ENCODE measurements at regions not wholly inside any gene's neighbourhood (a gene's known extent, or its start where the extent isn't known, plus 50 kb on each side); places are given as distances from the start of the nearest gene placed in this dataset.

DNA sequence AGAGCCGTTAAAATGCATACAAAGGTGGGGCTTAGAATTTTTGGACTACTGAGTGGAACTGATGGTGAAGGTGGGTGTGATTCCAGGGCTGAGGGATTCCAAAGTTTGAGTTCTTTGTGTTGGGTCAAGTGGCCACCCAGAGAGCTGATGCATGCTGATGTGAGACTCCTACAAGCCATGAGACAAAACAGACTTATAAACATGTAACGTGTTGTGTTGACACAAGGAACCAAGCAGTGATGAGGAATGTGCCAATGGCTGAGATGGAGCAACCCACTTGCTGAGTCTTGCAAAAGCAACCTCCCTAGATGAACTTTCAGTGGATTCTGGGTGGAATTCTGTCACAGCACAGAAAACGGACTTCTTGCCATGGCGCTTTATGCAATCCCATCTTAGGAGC is 289.0 kb downstream of the TLE3 start:
- ATAC-seq = no peak

DNA sequence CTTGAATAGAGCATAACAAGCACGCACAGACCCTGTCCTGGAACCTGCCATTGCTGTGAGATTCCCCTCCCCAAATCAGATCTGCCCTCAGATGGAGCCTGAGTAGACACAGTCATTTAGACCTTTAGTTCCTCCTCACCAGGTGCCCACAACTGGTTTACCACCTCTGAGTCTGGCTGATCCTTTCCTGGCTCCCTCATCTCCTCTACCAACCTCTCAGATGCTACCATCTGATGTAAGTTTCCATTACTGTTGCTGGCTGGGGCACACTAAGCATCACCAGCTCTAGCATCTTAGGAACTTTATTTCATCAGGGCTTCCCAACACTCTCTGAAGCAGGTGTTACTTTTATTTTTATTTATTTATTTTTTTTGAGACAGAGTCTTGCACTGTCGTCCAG is 288.3 kb downstream of the TLE3 start:
- Mint-ChIP-seq H3K9me3 (no peaks in the 10 kb centered on the region), H3K4me3 (no peak overlapping the region), H3K27me3 (ENCODE audit: low read depth) (no peaks in the 10 kb centered on the region), H3K4me1 (peaks cover 22% of the 10 kb centered on the region), H3K27ac (no peak overlapping the region), H3K36me3 (no peaks in the 10 kb centered on the region)
- ChIA-PET POLR2A (no interaction called here), CTCF (no interaction called here)
- ATAC-seq (no peak), DNase-seq (ENCODE audit: low spot score) (no peak)
- TF ChIP-seq ESRRA (CRISPR knock-in tag; IDR thresholded peaks at IDR 0.05; ENCODE audit: borderline replicate concordance) (no peak), NR2C2 (CRISPR knock-in tag; IDR thresholded peaks at IDR 0.05) (no peak), ATF1 (CRISPR knock-in tag; IDR thresholded peaks at IDR 0.05) (no peak), NFYB (CRISPR knock-in tag; conservative IDR thresholded peaks at IDR 0.05; ENCODE audit: low read depth) (no peak), OVOL2 (CRISPR knock-in tag; IDR thresholded peaks at IDR 0.05; ENCODE audit: borderline replicate concordance) (no peak), SMAD3 (CRISPR knock-in tag; IDR thresholded peaks at IDR 0.05; ENCODE audit: borderline replicate concordance) (no peak), FOXK1 (CRISPR knock-in tag; IDR thresholded peaks at IDR 0.05) (no peak), ZNF423 (CRISPR knock-in tag; IDR thresholded peaks at IDR 0.05) (no peak), FOXP1 (CRISPR knock-in tag; IDR thresholded peaks at IDR 0.05; ENCODE audit: borderline replicate concordance) (no peak)
- TF ChIP-seq, protein P1, sequence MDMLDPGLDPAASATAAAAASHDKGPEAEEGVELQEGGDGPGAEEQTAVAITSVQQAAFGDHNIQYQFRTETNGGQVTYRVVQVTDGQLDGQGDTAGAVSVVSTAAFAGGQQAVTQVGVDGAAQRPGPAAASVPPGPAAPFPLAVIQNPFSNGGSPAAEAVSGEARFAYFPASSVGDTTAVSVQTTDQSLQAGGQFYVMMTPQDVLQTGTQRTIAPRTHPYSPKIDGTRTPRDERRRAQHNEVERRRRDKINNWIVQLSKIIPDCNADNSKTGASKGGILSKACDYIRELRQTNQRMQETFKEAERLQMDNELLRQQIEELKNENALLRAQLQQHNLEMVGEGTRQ (CRISPR knock-in tag; IDR thresholded peaks at IDR 0.05) = no peak
- TF ChIP-seq, protein P2, sequence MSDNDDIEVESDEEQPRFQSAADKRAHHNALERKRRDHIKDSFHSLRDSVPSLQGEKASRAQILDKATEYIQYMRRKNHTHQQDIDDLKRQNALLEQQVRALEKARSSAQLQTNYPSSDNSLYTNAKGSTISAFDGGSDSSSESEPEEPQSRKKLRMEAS (CRISPR knock-in tag; IDR thresholded peaks at IDR 0.05) = no peak
- TF ChIP-seq, protein P3, sequence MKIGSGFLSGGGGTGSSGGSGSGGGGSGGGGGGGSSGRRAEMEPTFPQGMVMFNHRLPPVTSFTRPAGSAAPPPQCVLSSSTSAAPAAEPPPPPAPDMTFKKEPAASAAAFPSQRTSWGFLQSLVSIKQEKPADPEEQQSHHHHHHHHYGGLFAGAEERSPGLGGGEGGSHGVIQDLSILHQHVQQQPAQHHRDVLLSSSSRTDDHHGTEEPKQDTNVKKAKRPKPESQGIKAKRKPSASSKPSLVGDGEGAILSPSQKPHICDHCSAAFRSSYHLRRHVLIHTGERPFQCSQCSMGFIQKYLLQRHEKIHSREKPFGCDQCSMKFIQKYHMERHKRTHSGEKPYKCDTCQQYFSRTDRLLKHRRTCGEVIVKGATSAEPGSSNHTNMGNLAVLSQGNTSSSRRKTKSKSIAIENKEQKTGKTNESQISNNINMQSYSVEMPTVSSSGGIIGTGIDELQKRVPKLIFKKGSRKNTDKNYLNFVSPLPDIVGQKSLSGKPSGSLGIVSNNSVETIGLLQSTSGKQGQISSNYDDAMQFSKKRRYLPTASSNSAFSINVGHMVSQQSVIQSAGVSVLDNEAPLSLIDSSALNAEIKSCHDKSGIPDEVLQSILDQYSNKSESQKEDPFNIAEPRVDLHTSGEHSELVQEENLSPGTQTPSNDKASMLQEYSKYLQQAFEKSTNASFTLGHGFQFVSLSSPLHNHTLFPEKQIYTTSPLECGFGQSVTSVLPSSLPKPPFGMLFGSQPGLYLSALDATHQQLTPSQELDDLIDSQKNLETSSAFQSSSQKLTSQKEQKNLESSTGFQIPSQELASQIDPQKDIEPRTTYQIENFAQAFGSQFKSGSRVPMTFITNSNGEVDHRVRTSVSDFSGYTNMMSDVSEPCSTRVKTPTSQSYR (CRISPR knock-in tag; IDR thresholded peaks at IDR 0.05) = no peak

More for the DNA sequence above, 289.0 kb downstream of the TLE3 start:
- H3K27ac Mint-ChIP-seq = no peak overlapping the region
- ChIA-PET POLR2A (no interaction called here), CTCF (interaction anchor here (0.7 kb wide), 1 partner anchor 12 kb away, joined by 3 read pairs; no protein-coding TSS in a partner anchor)
- no peaks in the 10 kb centered on the region for H3K27me3 Mint-ChIP-seq (ENCODE audit: low read depth)
- no peak for DNase-seq (ENCODE audit: low spot score)
- H3K4me1 Mint-ChIP-seq = peaks cover 19% of the 10 kb centered on the region
- no peaks in the 10 kb centered on the region for H3K9me3 Mint-ChIP-seq
- no peaks in the 10 kb centered on the region for H3K36me3 Mint-ChIP-seq
- H3K4me3 Mint-ChIP-seq = no peak overlapping the region
- TF ChIP-seq CBFB (CRISPR knock-in tag; IDR thresholded peaks at IDR 0.05; ENCODE audit: low read depth) = no peak
- TF ChIP-seq, protein P4, sequence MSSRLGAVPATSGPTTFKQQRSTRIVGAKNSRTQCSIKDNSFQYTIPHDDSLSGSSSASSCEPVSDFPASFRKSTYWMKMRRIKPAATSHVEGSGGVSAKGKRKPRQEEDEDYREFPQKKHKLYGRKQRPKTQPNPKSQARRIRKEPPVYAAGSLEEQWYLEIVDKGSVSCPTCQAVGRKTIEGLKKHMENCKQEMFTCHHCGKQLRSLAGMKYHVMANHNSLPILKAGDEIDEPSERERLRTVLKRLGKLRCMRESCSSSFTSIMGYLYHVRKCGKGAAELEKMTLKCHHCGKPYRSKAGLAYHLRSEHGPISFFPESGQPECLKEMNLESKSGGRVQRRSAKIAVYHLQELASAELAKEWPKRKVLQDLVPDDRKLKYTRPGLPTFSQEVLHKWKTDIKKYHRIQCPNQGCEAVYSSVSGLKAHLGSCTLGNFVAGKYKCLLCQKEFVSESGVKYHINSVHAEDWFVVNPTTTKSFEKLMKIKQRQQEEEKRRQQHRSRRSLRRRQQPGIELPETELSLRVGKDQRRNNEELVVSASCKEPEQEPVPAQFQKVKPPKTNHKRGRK (CRISPR knock-in tag; IDR thresholded peaks at IDR 0.05; ENCODE audit: borderline replicate concordance) = no peak
- TF ChIP-seq MXD4 (CRISPR knock-in tag; IDR thresholded peaks at IDR 0.05; ENCODE audit: borderline replicate concordance) = no peak
- no peak for TF ChIP-seq GRHL2 (CRISPR knock-in tag; IDR thresholded peaks at IDR 0.05; ENCODE audit: insufficient replicate concordance, severe bottlenecking)
- TF ChIP-seq, protein P5, sequence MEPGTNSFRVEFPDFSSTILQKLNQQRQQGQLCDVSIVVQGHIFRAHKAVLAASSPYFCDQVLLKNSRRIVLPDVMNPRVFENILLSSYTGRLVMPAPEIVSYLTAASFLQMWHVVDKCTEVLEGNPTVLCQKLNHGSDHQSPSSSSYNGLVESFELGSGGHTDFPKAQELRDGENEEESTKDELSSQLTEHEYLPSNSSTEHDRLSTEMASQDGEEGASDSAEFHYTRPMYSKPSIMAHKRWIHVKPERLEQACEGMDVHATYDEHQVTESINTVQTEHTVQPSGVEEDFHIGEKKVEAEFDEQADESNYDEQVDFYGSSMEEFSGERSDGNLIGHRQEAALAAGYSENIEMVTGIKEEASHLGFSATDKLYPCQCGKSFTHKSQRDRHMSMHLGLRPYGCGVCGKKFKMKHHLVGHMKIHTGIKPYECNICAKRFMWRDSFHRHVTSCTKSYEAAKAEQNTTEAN (CRISPR knock-in tag; IDR thresholded peaks at IDR 0.05) = no peak
- TF ChIP-seq RORB (CRISPR knock-in tag; IDR thresholded peaks at IDR 0.05) = no peak
- no peak for TF ChIP-seq TEAD1 (CRISPR knock-in tag; IDR thresholded peaks at IDR 0.05)
- no peak for TF ChIP-seq ETV6 (CRISPR knock-in tag; IDR thresholded peaks at IDR 0.05)
- TF ChIP-seq NFE2L1 (CRISPR knock-in tag; IDR thresholded peaks at IDR 0.05) = no peak
- TF ChIP-seq, protein P6, sequence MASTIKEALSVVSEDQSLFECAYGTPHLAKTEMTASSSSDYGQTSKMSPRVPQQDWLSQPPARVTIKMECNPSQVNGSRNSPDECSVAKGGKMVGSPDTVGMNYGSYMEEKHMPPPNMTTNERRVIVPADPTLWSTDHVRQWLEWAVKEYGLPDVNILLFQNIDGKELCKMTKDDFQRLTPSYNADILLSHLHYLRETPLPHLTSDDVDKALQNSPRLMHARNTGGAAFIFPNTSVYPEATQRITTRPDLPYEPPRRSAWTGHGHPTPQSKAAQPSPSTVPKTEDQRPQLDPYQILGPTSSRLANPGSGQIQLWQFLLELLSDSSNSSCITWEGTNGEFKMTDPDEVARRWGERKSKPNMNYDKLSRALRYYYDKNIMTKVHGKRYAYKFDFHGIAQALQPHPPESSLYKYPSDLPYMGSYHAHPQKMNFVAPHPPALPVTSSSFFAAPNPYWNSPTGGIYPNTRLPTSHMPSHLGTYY (CRISPR knock-in tag; IDR thresholded peaks at IDR 0.05) = no peak
- TF ChIP-seq, protein P7, sequence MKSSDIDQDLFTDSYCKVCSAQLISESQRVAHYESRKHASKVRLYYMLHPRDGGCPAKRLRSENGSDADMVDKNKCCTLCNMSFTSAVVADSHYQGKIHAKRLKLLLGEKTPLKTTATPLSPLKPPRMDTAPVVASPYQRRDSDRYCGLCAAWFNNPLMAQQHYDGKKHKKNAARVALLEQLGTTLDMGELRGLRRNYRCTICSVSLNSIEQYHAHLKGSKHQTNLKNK (CRISPR knock-in tag; IDR thresholded peaks at IDR 0.05) = no peak
- TF ChIP-seq, protein P8, sequence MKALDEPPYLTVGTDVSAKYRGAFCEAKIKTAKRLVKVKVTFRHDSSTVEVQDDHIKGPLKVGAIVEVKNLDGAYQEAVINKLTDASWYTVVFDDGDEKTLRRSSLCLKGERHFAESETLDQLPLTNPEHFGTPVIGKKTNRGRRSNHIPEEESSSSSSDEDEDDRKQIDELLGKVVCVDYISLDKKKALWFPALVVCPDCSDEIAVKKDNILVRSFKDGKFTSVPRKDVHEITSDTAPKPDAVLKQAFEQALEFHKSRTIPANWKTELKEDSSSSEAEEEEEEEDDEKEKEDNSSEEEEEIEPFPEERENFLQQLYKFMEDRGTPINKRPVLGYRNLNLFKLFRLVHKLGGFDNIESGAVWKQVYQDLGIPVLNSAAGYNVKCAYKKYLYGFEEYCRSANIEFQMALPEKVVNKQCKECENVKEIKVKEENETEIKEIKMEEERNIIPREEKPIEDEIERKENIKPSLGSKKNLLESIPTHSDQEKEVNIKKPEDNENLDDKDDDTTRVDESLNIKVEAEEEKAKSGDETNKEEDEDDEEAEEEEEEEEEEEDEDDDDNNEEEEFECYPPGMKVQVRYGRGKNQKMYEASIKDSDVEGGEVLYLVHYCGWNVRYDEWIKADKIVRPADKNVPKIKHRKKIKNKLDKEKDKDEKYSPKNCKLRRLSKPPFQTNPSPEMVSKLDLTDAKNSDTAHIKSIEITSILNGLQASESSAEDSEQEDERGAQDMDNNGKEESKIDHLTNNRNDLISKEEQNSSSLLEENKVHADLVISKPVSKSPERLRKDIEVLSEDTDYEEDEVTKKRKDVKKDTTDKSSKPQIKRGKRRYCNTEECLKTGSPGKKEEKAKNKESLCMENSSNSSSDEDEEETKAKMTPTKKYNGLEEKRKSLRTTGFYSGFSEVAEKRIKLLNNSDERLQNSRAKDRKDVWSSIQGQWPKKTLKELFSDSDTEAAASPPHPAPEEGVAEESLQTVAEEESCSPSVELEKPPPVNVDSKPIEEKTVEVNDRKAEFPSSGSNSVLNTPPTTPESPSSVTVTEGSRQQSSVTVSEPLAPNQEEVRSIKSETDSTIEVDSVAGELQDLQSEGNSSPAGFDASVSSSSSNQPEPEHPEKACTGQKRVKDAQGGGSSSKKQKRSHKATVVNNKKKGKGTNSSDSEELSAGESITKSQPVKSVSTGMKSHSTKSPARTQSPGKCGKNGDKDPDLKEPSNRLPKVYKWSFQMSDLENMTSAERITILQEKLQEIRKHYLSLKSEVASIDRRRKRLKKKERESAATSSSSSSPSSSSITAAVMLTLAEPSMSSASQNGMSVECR (CRISPR knock-in tag; IDR thresholded peaks at IDR 0.05; ENCODE audit: borderline replicate concordance) = no peak

Data from WTC11 (cell line).